Calu3 (cell line): ENCODE measurements at regions not wholly inside any gene's neighbourhood (a gene's known extent, or its start where the extent isn't known, plus 50 kb on each side); places are given as distances from the start of the nearest gene placed in this dataset.
A peak's percentile ranks its signal among the peaks of the same experiment; 100 is the strongest.

Experiments used
- BruUV-seq: library from RNA; stranded (reverse); fragments of 400-500 nt; replicated peaks from 2 replicates; lab custom pipeline; 2021; lab: Mats Ljungman, UMichigan
- CTCF ChIA-PET: fragments of 300-600 bp; sonication (Branson Sonifier 250); formaldehyde crosslinking; loops from one replicate; lab custom pipeline; 2022; ENCODE audit warnings: antibody characterized with exemption; lab: Charles Lee
- DNase-seq: peaks from one replicate; pipeline ENCODE4 v3.0.0; 2022
- H3K27ac Mint-ChIP-seq: one replicate; pipeline ENCODE4 v1.8.0; 2022; ENCODE audit warnings: mixed read lengths; ENCODE audit not compliant: unreplicated experiment
- H3K27me3 Mint-ChIP-seq: one replicate; pipeline ENCODE4 v1.8.0; 2022; ENCODE audit warnings: mixed read lengths; ENCODE audit not compliant: unreplicated experiment
- H3K36me3 Mint-ChIP-seq: one replicate; pipeline ENCODE4 v1.8.0; 2022; ENCODE audit warnings: mild to moderate bottlenecking, moderate library complexity, mixed read lengths; ENCODE audit not compliant: insufficient read depth, unreplicated experiment
- H3K4me1 Mint-ChIP-seq: one replicate; pipeline ENCODE4 v1.8.0; 2022; ENCODE audit warnings: mild to moderate bottlenecking, low read depth, mixed read lengths; ENCODE audit not compliant: unreplicated experiment
- H3K4me3 Mint-ChIP-seq: one replicate; pipeline ENCODE4 v1.8.0; 2022; ENCODE audit warnings: mild to moderate bottlenecking, low read depth, moderate library complexity, mixed read lengths; ENCODE audit not compliant: unreplicated experiment
- H3K9me3 Mint-ChIP-seq: one replicate; pipeline ENCODE4 v1.8.0; 2022; ENCODE audit warnings: low read depth, mixed read lengths; ENCODE audit not compliant: unreplicated experiment
- intact Hi-C: fragments of 100-400 bp; cut with micrococcal nuclease; formaldehyde crosslinking; loops from one replicate; pipeline ENCODE4 v1.10.0; 2022; ENCODE audit not compliant: unreplicated experiment
- TF ChIP-seq, protein P1 (sequence below): fragments of 200-600 bp; IDR thresholded peaks from one replicate; pipeline ENCODE4 v1.8.0; 2022; ENCODE audit warnings: antibody characterized with exemption; ENCODE audit not compliant: unreplicated experiment

DNA sequence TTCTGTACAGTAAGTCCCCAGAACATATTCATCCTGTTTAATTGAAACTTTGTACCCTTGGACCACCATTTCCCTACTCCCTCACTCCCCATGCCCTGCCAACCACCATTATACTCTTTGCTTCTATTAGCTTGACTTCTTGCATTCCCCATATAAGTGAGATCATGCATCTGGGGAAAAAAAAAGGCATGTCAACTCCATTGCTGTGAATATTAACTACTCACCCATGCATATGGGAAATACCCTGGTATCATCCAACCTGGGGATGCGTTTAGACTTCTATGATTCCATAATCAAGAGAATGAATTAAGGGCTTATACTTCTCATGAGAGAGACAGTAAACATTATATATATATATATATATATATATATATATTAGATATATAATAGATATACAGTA is 659.4 kb upstream of the C9orf72 start:
- CTCF ChIA-PET: no interaction called here
- TF ChIP-seq, protein P1, sequence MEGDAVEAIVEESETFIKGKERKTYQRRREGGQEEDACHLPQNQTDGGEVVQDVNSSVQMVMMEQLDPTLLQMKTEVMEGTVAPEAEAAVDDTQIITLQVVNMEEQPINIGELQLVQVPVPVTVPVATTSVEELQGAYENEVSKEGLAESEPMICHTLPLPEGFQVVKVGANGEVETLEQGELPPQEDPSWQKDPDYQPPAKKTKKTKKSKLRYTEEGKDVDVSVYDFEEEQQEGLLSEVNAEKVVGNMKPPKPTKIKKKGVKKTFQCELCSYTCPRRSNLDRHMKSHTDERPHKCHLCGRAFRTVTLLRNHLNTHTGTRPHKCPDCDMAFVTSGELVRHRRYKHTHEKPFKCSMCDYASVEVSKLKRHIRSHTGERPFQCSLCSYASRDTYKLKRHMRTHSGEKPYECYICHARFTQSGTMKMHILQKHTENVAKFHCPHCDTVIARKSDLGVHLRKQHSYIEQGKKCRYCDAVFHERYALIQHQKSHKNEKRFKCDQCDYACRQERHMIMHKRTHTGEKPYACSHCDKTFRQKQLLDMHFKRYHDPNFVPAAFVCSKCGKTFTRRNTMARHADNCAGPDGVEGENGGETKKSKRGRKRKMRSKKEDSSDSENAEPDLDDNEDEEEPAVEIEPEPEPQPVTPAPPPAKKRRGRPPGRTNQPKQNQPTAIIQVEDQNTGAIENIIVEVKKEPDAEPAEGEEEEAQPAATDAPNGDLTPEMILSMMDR: no peak
- Mint-ChIP-seq H3K4me1 (no peaks in the 10 kb centered on the region), H3K27ac (no peak overlapping the region), H3K36me3 (no peaks in the 10 kb centered on the region), H3K4me3 (no peak overlapping the region), H3K27me3 (no peaks in the 10 kb centered on the region), H3K9me3 (peaks cover 4% of the 10 kb centered on the region)
- intact Hi-C loops: no loop called here
- BruUV-seq: no TSS peak
- DNase-seq: no peak

DNA sequence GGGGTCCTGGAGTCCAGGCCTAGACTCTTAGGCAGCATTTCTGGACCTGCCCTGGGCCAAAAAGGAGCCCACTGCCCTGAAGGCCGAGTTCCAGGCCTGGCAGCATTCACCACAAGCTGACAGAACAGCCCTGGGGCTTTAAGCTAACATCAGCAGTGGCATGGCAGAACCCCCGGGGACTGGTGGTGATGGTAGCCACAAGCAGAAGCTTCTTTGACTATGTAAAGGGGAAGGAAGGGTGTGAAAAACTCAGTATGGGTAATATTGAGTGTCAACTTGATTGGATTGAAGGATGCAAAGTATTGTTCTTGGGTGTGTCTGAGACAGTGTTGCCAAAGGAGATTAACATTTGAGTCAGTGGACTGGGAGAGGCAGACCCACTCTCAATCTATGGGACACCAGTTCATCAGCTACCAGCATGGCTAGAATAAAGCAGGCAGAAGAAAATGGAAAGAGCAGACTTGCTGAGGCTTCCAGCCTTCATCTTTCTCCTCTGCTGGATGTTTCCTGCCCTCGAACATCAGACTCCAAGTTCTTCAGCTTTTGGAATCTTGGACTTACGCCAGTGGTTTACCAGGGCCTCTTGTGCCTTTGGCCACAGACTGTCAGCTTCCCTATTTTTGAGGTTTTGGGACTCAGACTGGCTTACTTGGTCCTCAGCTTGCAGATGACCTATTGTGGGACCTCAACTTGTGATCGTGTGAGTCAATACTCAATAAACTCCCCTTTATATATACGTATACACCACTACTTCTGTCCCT is 661.0 kb upstream of the C9orf72 start:
- intact Hi-C loops: no loop called here
- CTCF ChIA-PET: interaction anchor here (1.1 kb wide), 1 partner anchor 12 kb away, joined by 3 read pairs; no protein-coding TSS in a partner anchor
- BruUV-seq: no TSS peak
- no peak for DNase-seq
- no peak overlapping the region for H3K27ac Mint-ChIP-seq
- H3K4me1 Mint-ChIP-seq: no peaks in the 10 kb centered on the region
- H3K9me3 Mint-ChIP-seq: peaks cover 4% of the 10 kb centered on the region
- no peaks in the 10 kb centered on the region for H3K27me3 Mint-ChIP-seq
- H3K4me3 Mint-ChIP-seq: no peak overlapping the region
- H3K36me3 Mint-ChIP-seq: no peaks in the 10 kb centered on the region
- TF ChIP-seq, protein P1: no peak

- CTCF ChIA-PET: no interaction called here
- H3K4me1 Mint-ChIP-seq: no peaks in the 10 kb centered on the region
- BruUV-seq: no TSS peak
- DNase-seq: peak; percentile 1
- H3K27ac Mint-ChIP-seq: no peak overlapping the region
- peaks cover 4% of the 10 kb centered on the region for H3K9me3 Mint-ChIP-seq
- TF ChIP-seq, protein P1: no peak
- no peak overlapping the region for H3K4me3 Mint-ChIP-seq
- intact Hi-C loops: no loop called here
- H3K27me3 Mint-ChIP-seq: no peaks in the 10 kb centered on the region
- H3K36me3 Mint-ChIP-seq: no peaks in the 10 kb centered on the region
Observed at GRCh38 chr9:28234894-28235277, 661.6 kb upstream of the C9orf72 start.

GRCh38 chr9:28249424-28249823 is 676.1 kb upstream of the C9orf72 start:
- TF ChIP-seq, protein P1: no peak
- intact Hi-C loops: no loop called here
- Mint-ChIP-seq H3K9me3 (no peaks in the 10 kb centered on the region), H3K4me1 (no peaks in the 10 kb centered on the region), H3K27ac (no peak overlapping the region), H3K4me3 (no peak overlapping the region), H3K36me3 (no peaks in the 10 kb centered on the region), H3K27me3 (no peaks in the 10 kb centered on the region)
- CTCF ChIA-PET: no interaction called here
- DNase-seq: no peak
- no TSS peak for BruUV-seq
